OCI-LY1 (cell line): ENCODE measurements at regions not wholly inside any gene's neighbourhood (a gene's known extent, or its start where the extent isn't known, plus 50 kb on each side); places are given as distances from the start of the nearest gene placed in this dataset.

ENCODE experiments used
- H2AFZ ChIP-seq: fragments of 200-600 bp; sonication (generic), shearing (Covaris generic); 2 replicates; pipeline ENCODE4 v1.6.0; 2014; ENCODE audit warnings: antibody characterized with exemption, mild to moderate bottlenecking, low read length
- H3F3A ChIP-seq: fragments of 200-600 bp; sonication (generic), shearing (Covaris generic); 2 replicates; pipeline ENCODE4 v1.6.0; 2014; ENCODE audit warnings: mild to moderate bottlenecking, antibody characterized with exemption, low read length, moderate library complexity; ENCODE audit not compliant: insufficient read depth
- H3K27ac ChIP-seq: fragments of 200-600 bp; sonication (generic); 2 replicates; pipeline ENCODE4 v1.5.1; 2014; ENCODE audit warnings: low read length, mixed run types, mild to moderate bottlenecking, low read depth; ENCODE audit not compliant: poor library complexity, severe bottlenecking
- H3K27me3 ChIP-seq: fragments of 200-600 bp; sonication (generic); 2 replicates; pipeline ENCODE4 v1.6.0; 2014; ENCODE audit warnings: antibody characterized with exemption, mild to moderate bottlenecking, low read length, moderate library complexity; ENCODE audit not compliant: insufficient read depth
- H3K36me3 ChIP-seq: fragments of 200-600 bp; sonication (generic); 2 replicates; pipeline ENCODE4 v1.6.1; 2014; ENCODE audit warnings: mild to moderate bottlenecking, antibody characterized with exemption, low read length, moderate library complexity, mixed read lengths; ENCODE audit not compliant: insufficient read depth
- H3K4me1 ChIP-seq: fragments of 200-600 bp; sonication (generic); 2 replicates; pipeline ENCODE4 v1.5.1; 2014; ENCODE audit warnings: mild to moderate bottlenecking, low read length, moderate library complexity; ENCODE audit not compliant: insufficient read depth, severe bottlenecking
- H3K4me2 ChIP-seq: fragments of 200-600 bp; sonication (generic), shearing (Covaris generic); 2 replicates; pipeline ENCODE4 v1.6.1; 2014; ENCODE audit warnings: low read length
- H3K4me3 ChIP-seq: fragments of 200-600 bp; sonication (generic); 2 replicates; pipeline ENCODE4 v1.5.1; 2014; ENCODE audit warnings: low read length, low read depth, mild to moderate bottlenecking, mixed read lengths; ENCODE audit not compliant: poor library complexity, severe bottlenecking
- H3K79me2 ChIP-seq: fragments of 200-600 bp; shearing (Covaris generic); 2 replicates; pipeline ENCODE4 v1.6.1; 2016; ENCODE audit warnings: mixed run types, low read length, mixed read lengths; ENCODE audit not compliant: insufficient read depth
- H3K9ac ChIP-seq: fragments of 200-600 bp; sonication (generic), shearing (Covaris generic); 2 replicates; pipeline ENCODE4 v1.6.1; 2014; ENCODE audit warnings: mild to moderate bottlenecking, low read length, mixed read lengths
- H3K9me2 ChIP-seq: fragments of 200-600 bp; sonication (generic), shearing (Covaris generic); 2 replicates; pipeline ENCODE4 v1.6.1; 2014; ENCODE audit warnings: low read depth, mild to moderate bottlenecking, low read length, mixed read lengths
- H3K9me3 ChIP-seq: fragments of 200-600 bp; shearing (Covaris generic); 2 replicates; pipeline ENCODE4 v1.6.1; 2014; ENCODE audit warnings: low read length, mixed read lengths
- H4K20me1 ChIP-seq: fragments of 200-600 bp; sonication (generic), shearing (Covaris generic); 2 replicates; pipeline ENCODE4 v1.6.0; 2016; ENCODE audit warnings: mild to moderate bottlenecking, low read length; ENCODE audit not compliant: insufficient read depth
- CTCF ChIP-seq: fragments of 200-600 bp; sonication (generic), shearing (Covaris generic); IDR thresholded peaks from 2 replicates; pipeline ENCODE4 v1.5.1; 2017; ENCODE audit warnings: mild to moderate bottlenecking, antibody characterized with exemption, low read length, moderate library complexity, mixed read lengths
- EZH2 ChIP-seq: fragments of 200-600 bp; sonication (generic), shearing (Covaris generic); IDR thresholded peaks from 2 replicates; pipeline ENCODE4 v1.8.0; 2017; ENCODE audit warnings: borderline replicate concordance, mixed run types, mild to moderate bottlenecking, antibody characterized with exemption, low read length, moderate library complexity, mixed read lengths

GRCh38 chrX:95383778-95384177 lies 1300.9 kb upstream of the DIAPH2 start:
- no peaks in the 10 kb centered on the region for H3K4me1 ChIP-seq
- no peak overlapping the region for H3K4me3 ChIP-seq
- no peaks in the 10 kb centered on the region for H3K27me3 ChIP-seq
- H3K36me3 ChIP-seq = no peaks in the 10 kb centered on the region
- no peak overlapping the region for H3K9ac ChIP-seq
- no peak overlapping the region for H2AFZ ChIP-seq
- no peaks in the 10 kb centered on the region for H4K20me1 ChIP-seq
- no peaks in the 10 kb centered on the region for H3F3A ChIP-seq
- H3K79me2 ChIP-seq = no peaks in the 10 kb centered on the region
- H3K4me2 ChIP-seq = no peak overlapping the region
- no peaks in the 10 kb centered on the region for H3K9me3 ChIP-seq
- no peak overlapping the region for H3K27ac ChIP-seq
- TF ChIP-seq CTCF (no peak), EZH2 (no peak)
- H3K9me2 ChIP-seq = no peaks in the 10 kb centered on the region

GRCh38 chrX:95427389-95427788 lies 1257.3 kb upstream of the DIAPH2 start:
- Histone ChIP-seq H3F3A (no peaks in the 10 kb centered on the region), H3K4me2 (no peak overlapping the region), H2AFZ (no peak overlapping the region), H3K9ac (no peak overlapping the region), H3K79me2 (no peaks in the 10 kb centered on the region), H3K36me3 (no peaks in the 10 kb centered on the region), H3K4me1 (no peaks in the 10 kb centered on the region), H3K9me2 (no peaks in the 10 kb centered on the region), H4K20me1 (no peaks in the 10 kb centered on the region), H3K27ac (no peak overlapping the region), H3K4me3 (no peak overlapping the region), H3K27me3 (no peaks in the 10 kb centered on the region), H3K9me3 (no peaks in the 10 kb centered on the region)
- TF ChIP-seq EZH2 = no peak
- TF ChIP-seq CTCF = no peak

GRCh38 chrX:95435198-95435597 lies 1249.4 kb upstream of the DIAPH2 start:
- H3K27ac ChIP-seq = no peak overlapping the region
- no peaks in the 10 kb centered on the region for H3K4me1 ChIP-seq
- H3K79me2 ChIP-seq = no peaks in the 10 kb centered on the region
- no peaks in the 10 kb centered on the region for H3K27me3 ChIP-seq
- no peaks in the 10 kb centered on the region for H3K36me3 ChIP-seq
- H3K4me3 ChIP-seq = no peak overlapping the region
- H3K9ac ChIP-seq = no peak overlapping the region
- H3F3A ChIP-seq = no peaks in the 10 kb centered on the region
- no peak overlapping the region for H3K4me2 ChIP-seq
- no peak overlapping the region for H2AFZ ChIP-seq
- H3K9me2 ChIP-seq = no peaks in the 10 kb centered on the region
- H4K20me1 ChIP-seq = no peaks in the 10 kb centered on the region
- H3K9me3 ChIP-seq = no peaks in the 10 kb centered on the region
- TF ChIP-seq EZH2 = no peak
- no peak for TF ChIP-seq CTCF
